Neural cell (in vitro differentiated cells): ENCODE measurements at regions not wholly inside any gene's neighbourhood (a gene's known extent, or its start where the extent isn't known, plus 50 kb on each side); places are given as distances from the start of the nearest gene placed in this dataset.

Experiments used
- EP300 ChIP-seq: fragments of 450-650 bp; conservative IDR thresholded peaks from 2 replicates; pipeline ENCODE4 v1.6.1; 2014; ENCODE audit warnings: antibody characterized with exemption, mild to moderate bottlenecking, moderate library complexity; ENCODE audit not compliant: poor library complexity, severe bottlenecking
- EZH2 ChIP-seq: fragments of 200-600, 300-800 bp; shearing (Covaris generic), sonication (generic); IDR thresholded peaks from 2 replicates; pipeline ENCODE4 v1.6.1; 2014; ENCODE audit warnings: antibody characterized with exemption, low read length, borderline replicate concordance, mild to moderate bottlenecking; ENCODE audit not compliant: insufficient read depth, poor library complexity, severe bottlenecking
- MXI1 ChIP-seq: fragments of 450-650 bp; conservative IDR thresholded peaks from 2 replicates; pipeline ENCODE4 v1.6.1; 2014; ENCODE audit warnings: antibody characterized with exemption, mild to moderate bottlenecking; ENCODE audit not compliant: poor library complexity, severe bottlenecking
- RAD21 ChIP-seq: fragments of 450-650 bp; conservative IDR thresholded peaks from 2 replicates; pipeline ENCODE4 v1.6.1; 2014; ENCODE audit warnings: antibody characterized with exemption, mild to moderate bottlenecking, moderate library complexity
- SMC3 ChIP-seq: fragments of 450-650 bp; conservative IDR thresholded peaks from 2 replicates; pipeline ENCODE4 v1.6.1; 2014; ENCODE audit warnings: antibody characterized with exemption, mild to moderate bottlenecking, moderate library complexity; ENCODE audit not compliant: poor library complexity
- TAF1 ChIP-seq: IDR thresholded peaks from 2 replicates; pipeline ENCODE4 v1.6.1; 2012; ENCODE audit warnings: low read depth
- TF ChIP-seq, protein P1 (sequence below): fragments of 450-650 bp; IDR thresholded peaks from 2 replicates; pipeline ENCODE4 v1.5.1; 2014; ENCODE audit warnings: antibody characterized with exemption, mild to moderate bottlenecking, moderate library complexity; ENCODE audit not compliant: poor library complexity, severe bottlenecking
- TF ChIP-seq, protein P2 (sequence below): IDR thresholded peaks from 2 replicates; pipeline ENCODE4 v1.6.1; 2012; ENCODE audit warnings: borderline replicate concordance

DNA sequence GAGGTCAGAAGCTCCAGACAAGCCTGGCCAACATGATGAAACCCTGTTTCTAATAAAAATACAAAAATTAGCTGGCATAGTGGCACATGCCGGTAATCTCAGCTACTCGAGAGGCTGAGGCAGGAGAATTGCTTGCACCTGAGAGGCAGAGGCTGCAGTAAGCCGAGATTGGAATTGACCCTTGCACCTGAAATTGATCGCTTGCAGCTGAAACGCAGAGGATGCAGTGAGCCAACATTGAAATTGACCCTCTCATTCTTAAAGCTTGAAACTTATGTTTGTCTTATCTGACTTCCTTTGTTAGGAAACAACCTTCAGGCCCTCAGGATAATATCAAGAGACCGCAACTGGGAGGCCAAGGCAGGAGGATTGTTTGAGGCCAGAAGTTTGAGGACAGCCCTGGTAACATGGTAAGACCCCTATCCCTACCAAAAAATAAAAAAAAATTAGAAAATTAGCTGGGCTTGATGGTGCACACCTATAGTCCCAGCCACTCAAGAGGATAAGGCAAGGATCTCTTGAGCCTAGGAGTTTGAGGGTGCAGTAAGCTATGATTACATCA, 376.6 kb upstream of the XYLT1 start:
- TF ChIP-seq EZH2, result no peak
- TF ChIP-seq, protein P1, sequence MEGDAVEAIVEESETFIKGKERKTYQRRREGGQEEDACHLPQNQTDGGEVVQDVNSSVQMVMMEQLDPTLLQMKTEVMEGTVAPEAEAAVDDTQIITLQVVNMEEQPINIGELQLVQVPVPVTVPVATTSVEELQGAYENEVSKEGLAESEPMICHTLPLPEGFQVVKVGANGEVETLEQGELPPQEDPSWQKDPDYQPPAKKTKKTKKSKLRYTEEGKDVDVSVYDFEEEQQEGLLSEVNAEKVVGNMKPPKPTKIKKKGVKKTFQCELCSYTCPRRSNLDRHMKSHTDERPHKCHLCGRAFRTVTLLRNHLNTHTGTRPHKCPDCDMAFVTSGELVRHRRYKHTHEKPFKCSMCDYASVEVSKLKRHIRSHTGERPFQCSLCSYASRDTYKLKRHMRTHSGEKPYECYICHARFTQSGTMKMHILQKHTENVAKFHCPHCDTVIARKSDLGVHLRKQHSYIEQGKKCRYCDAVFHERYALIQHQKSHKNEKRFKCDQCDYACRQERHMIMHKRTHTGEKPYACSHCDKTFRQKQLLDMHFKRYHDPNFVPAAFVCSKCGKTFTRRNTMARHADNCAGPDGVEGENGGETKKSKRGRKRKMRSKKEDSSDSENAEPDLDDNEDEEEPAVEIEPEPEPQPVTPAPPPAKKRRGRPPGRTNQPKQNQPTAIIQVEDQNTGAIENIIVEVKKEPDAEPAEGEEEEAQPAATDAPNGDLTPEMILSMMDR, result no peak
- no peak for TF ChIP-seq EP300
- TF ChIP-seq TAF1, result no peak
- no peak for TF ChIP-seq SMC3
- TF ChIP-seq, protein P2, sequence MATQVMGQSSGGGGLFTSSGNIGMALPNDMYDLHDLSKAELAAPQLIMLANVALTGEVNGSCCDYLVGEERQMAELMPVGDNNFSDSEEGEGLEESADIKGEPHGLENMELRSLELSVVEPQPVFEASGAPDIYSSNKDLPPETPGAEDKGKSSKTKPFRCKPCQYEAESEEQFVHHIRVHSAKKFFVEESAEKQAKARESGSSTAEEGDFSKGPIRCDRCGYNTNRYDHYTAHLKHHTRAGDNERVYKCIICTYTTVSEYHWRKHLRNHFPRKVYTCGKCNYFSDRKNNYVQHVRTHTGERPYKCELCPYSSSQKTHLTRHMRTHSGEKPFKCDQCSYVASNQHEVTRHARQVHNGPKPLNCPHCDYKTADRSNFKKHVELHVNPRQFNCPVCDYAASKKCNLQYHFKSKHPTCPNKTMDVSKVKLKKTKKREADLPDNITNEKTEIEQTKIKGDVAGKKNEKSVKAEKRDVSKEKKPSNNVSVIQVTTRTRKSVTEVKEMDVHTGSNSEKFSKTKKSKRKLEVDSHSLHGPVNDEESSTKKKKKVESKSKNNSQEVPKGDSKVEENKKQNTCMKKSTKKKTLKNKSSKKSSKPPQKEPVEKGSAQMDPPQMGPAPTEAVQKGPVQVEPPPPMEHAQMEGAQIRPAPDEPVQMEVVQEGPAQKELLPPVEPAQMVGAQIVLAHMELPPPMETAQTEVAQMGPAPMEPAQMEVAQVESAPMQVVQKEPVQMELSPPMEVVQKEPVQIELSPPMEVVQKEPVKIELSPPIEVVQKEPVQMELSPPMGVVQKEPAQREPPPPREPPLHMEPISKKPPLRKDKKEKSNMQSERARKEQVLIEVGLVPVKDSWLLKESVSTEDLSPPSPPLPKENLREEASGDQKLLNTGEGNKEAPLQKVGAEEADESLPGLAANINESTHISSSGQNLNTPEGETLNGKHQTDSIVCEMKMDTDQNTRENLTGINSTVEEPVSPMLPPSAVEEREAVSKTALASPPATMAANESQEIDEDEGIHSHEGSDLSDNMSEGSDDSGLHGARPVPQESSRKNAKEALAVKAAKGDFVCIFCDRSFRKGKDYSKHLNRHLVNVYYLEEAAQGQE, result no peak
- TF ChIP-seq RAD21, result no peak
- TF ChIP-seq MXI1, result no peak
